Ectodermal cell (in vitro differentiated cells): ENCODE measurements at regions not wholly inside any gene's neighbourhood (a gene's known extent, or its start where the extent isn't known, plus 50 kb on each side); places are given as distances from the start of the nearest gene placed in this dataset.
"Not testable (repeated sequence)": the region's sequence is repeated elsewhere in the genome, so short reads cannot be mapped to it uniquely, and the experiment has no call there.

Experiments
- H3K27ac ChIP-seq: 2 replicates; pipeline ENCODE4 v1.7.0; 2013; ENCODE audit warnings: mild to moderate bottlenecking, low read depth, low read length; ENCODE audit not compliant: insufficient read depth, poor library complexity, severe bottlenecking
- H3K27me3 ChIP-seq: 2 replicates; pipeline ENCODE4 v1.7.0; 2013; ENCODE audit warnings: mild to moderate bottlenecking, low read length; ENCODE audit not compliant: insufficient read depth, control insufficient read depth, poor library complexity, severe bottlenecking
- H3K36me3 ChIP-seq: one replicate; pipeline ENCODE4 v1.7.0; 2013; ENCODE audit warnings: low read length; ENCODE audit not compliant: control insufficient read depth, insufficient read depth
- H3K4me1 ChIP-seq: one replicate; pipeline ENCODE4 v1.7.0; 2013; ENCODE audit warnings: low read length; ENCODE audit not compliant: control insufficient read depth, insufficient read depth
- H3K4me3 ChIP-seq: 2 replicates; pipeline ENCODE4 v1.7.0; 2013; ENCODE audit warnings: low read depth, low read length, control low read depth; ENCODE audit not compliant: insufficient read depth
- H3K9me3 ChIP-seq: 2 replicates; pipeline ENCODE4 v1.7.0; 2013; ENCODE audit warnings: mild to moderate bottlenecking, low read length, moderate library complexity; ENCODE audit not compliant: control insufficient read depth
- WGBS, 2 experiments: methylation state at CpG; one replicate each; pipeline ENCODE4 v1.1.7; 2013; ENCODE audit warnings: missing lambda C conversion rate in 2 of 2; 5-methylcytosine and 5-hydroxymethylcytosine counted together

DNA sequence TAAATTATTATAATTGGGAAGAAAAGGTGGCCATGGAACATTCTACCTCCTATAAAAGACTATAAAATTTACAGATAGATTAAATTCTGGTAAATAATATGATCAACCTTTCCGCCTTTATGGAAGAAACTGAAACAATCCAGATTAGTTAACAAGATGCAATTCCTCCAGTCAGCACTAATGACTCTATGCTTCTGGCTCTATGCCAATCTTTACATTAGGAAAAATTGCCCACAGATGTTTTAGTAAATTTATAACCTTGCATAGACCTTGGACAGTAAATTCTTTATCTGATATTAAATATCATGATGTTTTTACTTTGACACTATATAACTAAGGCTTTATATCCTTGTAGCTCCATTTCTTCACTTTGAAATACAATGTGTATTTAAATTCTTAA is 2302.5 kb downstream of the ARAP2 start:
- 100% methylated on average over 1 of the region's 1 CpG for WGBS, 2 experiments
- Histone ChIP-seq H3K4me3 (no peak overlapping the region), H3K36me3 (no peaks in the 10 kb centered on the region), H3K4me1 (no peaks in the 10 kb centered on the region), H3K9me3 (no peaks in the 10 kb centered on the region), H3K27ac (no peak overlapping the region), H3K27me3 (no peaks in the 10 kb centered on the region)

- Histone ChIP-seq H3K4me3 (no peak overlapping the region), H3K36me3 (no peaks in the 10 kb centered on the region), H3K27ac (no peak overlapping the region), H3K4me1 (no peaks in the 10 kb centered on the region), H3K27me3 (no peaks in the 10 kb centered on the region), H3K9me3 (no peaks in the 10 kb centered on the region)
Measured at GRCh38 chr4:33948921-33949320, 2295.4 kb downstream of the ARAP2 start.

DNA sequence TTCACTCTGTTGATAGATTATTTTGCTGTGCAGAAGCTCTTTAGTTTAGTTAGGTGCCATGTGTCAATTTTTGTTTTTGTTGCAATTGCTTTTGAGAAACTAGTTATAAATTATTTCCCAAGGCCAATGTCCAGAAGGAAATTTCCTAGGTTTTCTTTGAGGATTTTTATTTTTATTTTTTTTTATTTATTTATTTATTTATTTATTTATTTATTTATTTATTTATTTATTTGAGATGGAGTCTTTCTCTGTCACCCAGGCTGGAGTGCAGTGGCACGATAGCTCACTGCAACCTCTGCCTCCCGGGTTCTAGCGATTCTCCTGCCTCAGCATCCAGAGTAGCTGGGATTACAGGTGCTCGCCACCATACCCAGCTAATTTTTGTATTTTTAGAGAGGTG is 2290.5 kb downstream of the ARAP2 start:
- H3K36me3 ChIP-seq, H3K27me3 ChIP-seq, H3K4me1 ChIP-seq, H3K9me3 ChIP-seq, H3K4me3 ChIP-seq, H3K27ac ChIP-seq: not testable (repeated sequence)
- WGBS, 2 experiments, result 91 to 95% methylated on average over 4 of the region's 4 CpGs

- Histone ChIP-seq H3K36me3 (no peaks in the 10 kb centered on the region), H3K27ac (no peak overlapping the region), H3K27me3 (no peaks in the 10 kb centered on the region), H3K9me3 (no peaks in the 10 kb centered on the region), H3K4me3 (no peak overlapping the region), H3K4me1 (no peaks in the 10 kb centered on the region)
- 93 to 94% methylated on average over 10 of the region's 10 CpGs for WGBS, 2 experiments
Measured at GRCh38 chr4:33954759-33955158, 2289.6 kb downstream of the ARAP2 start.

DNA sequence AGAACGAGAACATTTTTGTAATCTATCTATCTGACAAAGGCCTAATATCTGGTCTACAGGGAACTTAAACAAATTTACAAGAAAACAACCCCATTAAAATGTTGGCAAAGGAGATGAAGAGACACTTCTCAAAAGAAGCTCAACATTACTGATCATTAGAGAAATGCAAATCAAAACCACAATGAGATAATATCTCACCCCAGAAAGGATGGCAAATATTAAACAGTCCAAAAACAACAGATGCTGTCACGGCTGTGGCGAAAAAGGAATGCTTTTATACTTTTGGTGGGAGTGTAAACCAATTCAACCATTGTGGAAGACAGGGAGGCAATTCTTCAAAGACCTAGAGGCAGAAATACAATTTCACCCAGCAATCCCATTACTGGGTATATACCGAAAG is 2284.8 kb downstream of the ARAP2 start:
- H3K27me3 ChIP-seq, result no peaks in the 10 kb centered on the region
- no peak overlapping the region for H3K4me3 ChIP-seq
- H3K9me3 ChIP-seq, result no peaks in the 10 kb centered on the region
- 93 to 100% methylated on average over 3 to 4 of the region's 4 CpGs for WGBS, 2 experiments
- no peaks in the 10 kb centered on the region for H3K36me3 ChIP-seq
- no peak overlapping the region for H3K27ac ChIP-seq
- H3K4me1 ChIP-seq, result no peaks in the 10 kb centered on the region

DNA sequence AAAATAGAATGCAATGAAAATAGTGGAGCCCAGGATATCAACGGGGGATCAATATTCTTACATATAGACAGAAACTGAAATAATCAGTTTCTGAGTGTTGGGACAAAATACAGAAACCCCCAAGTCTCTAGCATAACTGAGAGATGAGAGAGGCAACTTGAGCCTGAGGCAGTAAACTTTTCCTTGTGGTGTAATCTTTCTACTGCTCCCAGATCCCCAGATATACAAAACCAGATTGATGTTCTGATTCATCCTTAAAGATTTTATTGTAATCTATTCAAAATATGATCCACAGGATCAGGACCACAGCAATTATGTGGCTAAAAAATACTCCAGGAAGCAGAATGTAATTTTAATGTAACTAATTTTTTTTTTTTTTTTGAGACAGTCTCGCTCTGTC is 2282.6 kb downstream of the ARAP2 start:
- H3K4me1 ChIP-seq, result no peaks in the 10 kb centered on the region
- no peaks in the 10 kb centered on the region for H3K9me3 ChIP-seq
- H3K27ac ChIP-seq, result no peak overlapping the region
- H3K27me3 ChIP-seq, result no peaks in the 10 kb centered on the region
- WGBS, 2 experiments, result 82 to 87% methylated on average over 1 to 2 of the region's 2 CpGs
- no peak overlapping the region for H3K4me3 ChIP-seq
- no peaks in the 10 kb centered on the region for H3K36me3 ChIP-seq

GRCh38 chr4:33966808-33967207 is 2277.5 kb downstream of the ARAP2 start:
- Histone ChIP-seq H3K9me3 (no peaks in the 10 kb centered on the region), H3K4me3 (no peak overlapping the region), H3K36me3 (no peaks in the 10 kb centered on the region), H3K27ac (no peak overlapping the region), H3K27me3 (no peaks in the 10 kb centered on the region), H3K4me1 (no peaks in the 10 kb centered on the region)
- 91 to 96% methylated on average over 1 of the region's 1 CpG for WGBS, 2 experiments

GRCh38 chr4:33974270-33974669 is 2270.0 kb downstream of the ARAP2 start:
- H3K9me3 ChIP-seq, result no peaks in the 10 kb centered on the region
- H3K27me3 ChIP-seq, result no peaks in the 10 kb centered on the region
- H3K4me3 ChIP-seq, result no peak overlapping the region
- no peak overlapping the region for H3K27ac ChIP-seq
- no peaks in the 10 kb centered on the region for H3K36me3 ChIP-seq
- H3K4me1 ChIP-seq, result no peaks in the 10 kb centered on the region

- no peaks in the 10 kb centered on the region for H3K4me1 ChIP-seq
- H3K9me3 ChIP-seq, result no peaks in the 10 kb centered on the region
- H3K27ac ChIP-seq, result no peak overlapping the region
- no peak overlapping the region for H3K4me3 ChIP-seq
- no peaks in the 10 kb centered on the region for H3K27me3 ChIP-seq
- no peaks in the 10 kb centered on the region for H3K36me3 ChIP-seq
Measured at GRCh38 chr4:33975995-33976394, 2268.3 kb downstream of the ARAP2 start.

DNA sequence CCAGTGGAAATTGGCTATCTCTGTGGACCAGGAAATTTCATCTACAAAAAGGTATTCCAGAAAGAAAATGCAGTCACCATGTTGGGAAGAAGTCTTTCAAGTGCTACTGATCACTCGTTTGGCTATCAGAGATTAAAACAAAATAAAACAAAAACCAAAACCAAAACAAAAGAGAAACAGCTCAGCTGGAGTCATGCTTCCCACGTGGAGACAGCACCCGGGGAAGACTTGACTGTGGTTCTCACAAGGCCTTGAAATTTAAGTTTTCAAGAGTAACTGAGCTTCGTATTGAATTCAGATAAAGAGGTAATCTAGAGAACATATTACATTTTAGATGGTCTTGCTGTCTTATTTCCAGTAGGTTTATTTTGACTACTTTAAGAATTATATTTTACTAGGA is 2264.5 kb downstream of the ARAP2 start:
- H3K4me3 ChIP-seq, H3K4me1 ChIP-seq, H3K9me3 ChIP-seq, H3K27ac ChIP-seq, H3K27me3 ChIP-seq, H3K36me3 ChIP-seq: not testable (repeated sequence)
- 87 to 89% methylated on average over 4 of the region's 4 CpGs for WGBS, 2 experiments

GRCh38 chr4:33980361-33980760 is 2264.0 kb downstream of the ARAP2 start:
- no peaks in the 10 kb centered on the region for H3K4me1 ChIP-seq
- no peaks in the 10 kb centered on the region for H3K27me3 ChIP-seq
- H3K36me3 ChIP-seq, result no peaks in the 10 kb centered on the region
- no peaks in the 10 kb centered on the region for H3K9me3 ChIP-seq
- no peak overlapping the region for H3K4me3 ChIP-seq
- no peak overlapping the region for H3K27ac ChIP-seq
- WGBS, 2 experiments, result 90 to 91% methylated on average over 2 of the region's 2 CpGs
